H9 (cell line): ENCODE measurements at regions not wholly inside any gene's neighbourhood (a gene's known extent, or its start where the extent isn't known, plus 50 kb on each side); places are given as distances from the start of the nearest gene placed in this dataset.

Source experiments
- DNase-seq: peaks from one replicate; pipeline ENCODE4 v3.0.0-alpha.2; 2017
- H2AFZ ChIP-seq: one replicate; pipeline ENCODE4 v1.6.1; 2013; ENCODE audit warnings: mild to moderate bottlenecking, low read length, control low read depth, moderate library complexity
- H2AK5ac ChIP-seq: 2 replicates; pipeline ENCODE4 v1.6.1; 2013; ENCODE audit warnings: low read length, control low read depth, mixed read lengths; ENCODE audit not compliant: insufficient read length
- H2BK120ac ChIP-seq: one replicate; pipeline ENCODE4 v1.6.1; 2013; ENCODE audit warnings: low read depth, mild to moderate bottlenecking, low read length, control low read depth, inconsistent platforms; ENCODE audit not compliant: poor library complexity, severe bottlenecking
- H2BK12ac ChIP-seq: 2 replicates; pipeline ENCODE4 v1.6.1; 2013; ENCODE audit warnings: low read length, control low read depth, mixed read lengths, low read depth; ENCODE audit not compliant: insufficient read length
- H2BK15ac ChIP-seq: 2 replicates; pipeline ENCODE4 v1.6.1; 2013; ENCODE audit warnings: low read depth, low read length, control low read depth
- H2BK20ac ChIP-seq: one replicate; pipeline ENCODE4 v1.6.1; 2013; ENCODE audit warnings: low read depth, mild to moderate bottlenecking, low read length, control low read depth, inconsistent platforms; ENCODE audit not compliant: poor library complexity, severe bottlenecking
- H2BK5ac ChIP-seq: 2 replicates; pipeline ENCODE4 v1.6.1; 2013; ENCODE audit warnings: low read length, control low read depth, mixed read lengths; ENCODE audit not compliant: insufficient read length
- H3K14ac ChIP-seq: 2 replicates; pipeline ENCODE4 v1.6.1; 2013; ENCODE audit warnings: low read length, control low read depth; ENCODE audit not compliant: insufficient read depth
- H3K18ac ChIP-seq: 2 replicates; pipeline ENCODE4 v1.6.1; 2013; ENCODE audit warnings: low read depth, mild to moderate bottlenecking, mixed read lengths, low read length, control low read depth; ENCODE audit not compliant: insufficient read length
- H3K23ac ChIP-seq: 2 replicates; pipeline ENCODE4 v1.6.1; 2013; ENCODE audit warnings: low read length, control low read depth, mixed read lengths, low read depth; ENCODE audit not compliant: insufficient read length
- H3K23me2 ChIP-seq: 2 replicates; pipeline ENCODE4 v1.6.1; 2013; ENCODE audit warnings: low read depth, mild to moderate bottlenecking, mixed read lengths, low read length, control low read depth; ENCODE audit not compliant: insufficient read length, poor library complexity, severe bottlenecking
- H3K27ac ChIP-seq: 2 replicates; pipeline ENCODE4 v1.5.1; 2013; ENCODE audit warnings: low read length, control low read depth, mixed read lengths, low read depth; ENCODE audit not compliant: insufficient read length
- H3K27me3 ChIP-seq: 2 replicates; pipeline ENCODE4 v1.6.1; 2013; ENCODE audit warnings: low read length, control low read depth, inconsistent platforms; ENCODE audit not compliant: insufficient read depth
- H3K4ac ChIP-seq: 2 replicates; pipeline ENCODE4 v1.6.1; 2013; ENCODE audit warnings: low read depth, mild to moderate bottlenecking, control low read depth, inconsistent platforms, low read length, moderate library complexity
- H3K4me1 ChIP-seq: 2 replicates; pipeline ENCODE4 v1.6.1; 2013; ENCODE audit warnings: low read length, control low read depth, inconsistent platforms; ENCODE audit not compliant: insufficient read depth
- H3K4me2 ChIP-seq: 2 replicates; pipeline ENCODE4 v1.6.1; 2013; ENCODE audit warnings: low read length, control low read depth, mixed read lengths; ENCODE audit not compliant: insufficient read length, insufficient read depth
- H3K56ac ChIP-seq: 2 replicates; pipeline ENCODE4 v1.6.1; 2013; ENCODE audit warnings: low read depth, mild to moderate bottlenecking, mixed read lengths, low read length, control low read depth; ENCODE audit not compliant: insufficient read length
- H3K79me1 ChIP-seq: 2 replicates; pipeline ENCODE4 v1.6.1; 2013; ENCODE audit warnings: low read depth, mild to moderate bottlenecking, moderate library complexity, low read length, control low read depth, inconsistent platforms; ENCODE audit not compliant: insufficient read depth, poor library complexity, severe bottlenecking
- H3K79me2 ChIP-seq: 2 replicates; pipeline ENCODE4 v1.6.1; 2013; ENCODE audit warnings: low read length, control low read depth, inconsistent platforms; ENCODE audit not compliant: insufficient read depth
- H3K9ac ChIP-seq: 2 replicates; pipeline ENCODE4 v1.6.1; 2013; ENCODE audit warnings: low read length, control low read depth, mixed read lengths; ENCODE audit not compliant: insufficient read length; ENCODE audit errors: extremely low read depth
- H3K9me3 ChIP-seq: one replicate; pipeline ENCODE4 v1.6.1; 2013; ENCODE audit warnings: low read depth, low read length, inconsistent platforms; ENCODE audit not compliant: control insufficient read depth
- H3T11ph ChIP-seq: one replicate; pipeline ENCODE4 v1.6.1; 2013; ENCODE audit warnings: mild to moderate bottlenecking, low read length, control low read depth, inconsistent platforms
- H4K20me1 ChIP-seq: one replicate; pipeline ENCODE4 v1.6.1; 2013; ENCODE audit not compliant: control insufficient read depth, insufficient read length, insufficient read depth
- H4K5ac ChIP-seq: 2 replicates; pipeline ENCODE4 v1.6.1; 2013; ENCODE audit warnings: low read depth, mild to moderate bottlenecking, mixed read lengths, low read length, control low read depth; ENCODE audit not compliant: insufficient read length
- H4K8ac ChIP-seq: replicated peaks from 2 replicates; pipeline ENCODE4 v1.6.1; 2013; ENCODE audit warnings: low read length, control low read depth, mixed read lengths, low read depth; ENCODE audit not compliant: insufficient read length
- H4K91ac ChIP-seq: 2 replicates; pipeline ENCODE4 v1.6.1; 2013; ENCODE audit warnings: low read depth, mild to moderate bottlenecking, moderate library complexity, mixed read lengths, low read length, control low read depth; ENCODE audit not compliant: insufficient read length
- H3K27ac Mint-ChIP-seq, 3 experiments: 2 replicates in 2 of 3; 3 replicates in 1 of 3; pipeline ENCODE4 v1.8.0; 2020 to 2021; ENCODE audit warnings: mixed read lengths in 3 of 3, mild to moderate bottlenecking in 1 of 3, moderate library complexity in 1 of 3
- H3K27me3 Mint-ChIP-seq: 2 replicates; pipeline ENCODE4 v1.8.0; 2021; ENCODE audit warnings: low read depth, mild to moderate bottlenecking, moderate library complexity, mixed read lengths
- H3K36me3 Mint-ChIP-seq, 3 experiments: 2 replicates in 2 of 3; 3 replicates in 1 of 3; pipeline ENCODE4 v1.8.0; 2020 to 2021; ENCODE audit warnings: low read depth in 3 of 3, mixed read lengths in 3 of 3; ENCODE audit not compliant: insufficient read depth in 1 of 3
- H3K4me1 Mint-ChIP-seq, 2 experiments: 2 replicates each; pipeline ENCODE4 v1.8.0; 2020; ENCODE audit warnings: mixed read lengths in 2 of 2
- H3K4me3 Mint-ChIP-seq, 2 experiments: 2 replicates in 1 of 2; 3 replicates in 1 of 2; pipeline ENCODE4 v1.8.0; 2020 to 2021; ENCODE audit warnings: mild to moderate bottlenecking in 2 of 2, mixed read lengths in 2 of 2, moderate library complexity in 1 of 2
- H3K9me3 Mint-ChIP-seq, 2 experiments: 2 replicates in 1 of 2; 3 replicates in 1 of 2; pipeline ENCODE4 v1.8.0; 2020; ENCODE audit warnings: mild to moderate bottlenecking in 2 of 2, mixed read lengths in 2 of 2, moderate library complexity in 1 of 2
- CTCF ChIP-seq: fragments of 200-600 bp; sonication (generic); conservative IDR thresholded peaks from 3 replicates; pipeline ENCODE4 v1.8.0; 2021; ENCODE audit warnings: antibody characterized with exemption, mild to moderate bottlenecking
- WGBS: extraction: QIAGEN DNeasy Blood & Tissue Kit; methylation state at CpG from one replicate; pipeline ENCODE4 v1.1.7; 2013; ENCODE audit warnings: missing lambda C conversion rate, low lambda C conversion rate, mixed read lengths; ENCODE audit not compliant: insufficient read length; ENCODE audit errors: extremely low coverage; 5-methylcytosine and 5-hydroxymethylcytosine counted together

DNA sequence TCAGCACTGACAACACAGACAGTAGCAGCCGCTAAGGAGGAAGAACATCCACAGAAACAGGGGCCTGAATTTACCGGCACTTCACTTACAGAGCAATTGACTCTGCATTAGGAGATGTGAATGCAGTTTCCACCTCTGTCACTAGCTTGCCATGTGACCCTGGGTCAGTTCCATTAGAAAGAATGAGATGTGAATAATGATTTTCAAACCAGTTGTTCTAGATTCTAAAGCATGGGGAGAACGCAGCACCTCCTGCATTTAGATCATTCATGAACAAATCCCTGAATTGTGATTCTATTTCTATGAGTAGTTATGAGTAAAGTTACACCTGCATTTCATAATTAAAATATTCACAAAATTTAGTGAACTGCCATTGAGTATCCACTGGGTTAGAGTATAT lies 197.3 kb upstream of the EXOC2 start:
- Mint-ChIP-seq H3K36me3 (no peaks in the 10 kb centered on the region), H3K27me3 (no peaks in the 10 kb centered on the region; the same call in 1 of the 2 replicates), H3K4me1 (no peaks in the 10 kb centered on the region), H3K4me3 (no peak overlapping the region), H3K9me3 (no peaks in the 10 kb centered on the region), H3K27ac (no peak overlapping the region)
- Histone ChIP-seq H2BK5ac (no peak overlapping the region), H3K9me3 (no peaks in the 10 kb centered on the region), H3K4me1 (no peaks in the 10 kb centered on the region), H4K5ac (no peak overlapping the region), H3T11ph (no peak overlapping the region), H2BK12ac (no peak overlapping the region), H2BK15ac (no peak overlapping the region), H3K23ac (no peak overlapping the region), H2BK120ac (no peak overlapping the region), H4K8ac (no peak overlapping the region), H3K27me3 (no peaks in the 10 kb centered on the region), H4K91ac (no peak overlapping the region), H3K23me2 (no peaks in the 10 kb centered on the region), H2BK20ac (no peak overlapping the region), H3K4ac (no peak overlapping the region), H3K79me2 (no peaks in the 10 kb centered on the region), H2AFZ (no peak overlapping the region), H3K18ac (no peak overlapping the region), H3K4me2 (no peak overlapping the region), H3K27ac (no peak overlapping the region), H3K9ac (no peak overlapping the region), H2AK5ac (no peak overlapping the region), H3K56ac (no peak overlapping the region), H3K14ac (no peak overlapping the region), H4K20me1 (no peaks in the 10 kb centered on the region), H3K79me1 (no peaks in the 10 kb centered on the region)
- no peak for DNase-seq
- WGBS, result no CpG with 5 or more reads among the region's 3 CpGs
- no peak for TF ChIP-seq CTCF
